Uterus (tissue), 3 donors: ENCODE measurements at regions not wholly inside any gene's neighbourhood (a gene's known extent, or its start where the extent isn't known, plus 50 kb on each side); places are given as distances from the start of the nearest gene placed in this dataset.
"Not testable (repeated sequence)": the region's sequence is repeated elsewhere in the genome, so short reads cannot be mapped to it uniquely, and the experiment has no call there.

ENCODE experiments used
- DNase-seq, 2 donors: peaks; one replicate each; pipeline ENCODE4 v3.0.0-alpha.2; 2019 to 2020
- H3K27ac ChIP-seq, 2 donors: fragments of 200-600 bp; sonication (generic); 1 replicate in 1 of 2; 2 replicates in 1 of 2; pipeline ENCODE4 v1.5.1; 2016 to 2018
- H3K27me3 ChIP-seq, 2 donors: fragments of 200-600 bp; sonication (generic); one replicate each; pipeline ENCODE4 v1.5.1; 2018 to 2019; ENCODE audit warnings: control low read depth in 1 of 2
- H3K36me3 ChIP-seq, 2 donors: fragments of 200-600 bp; sonication (generic); one replicate each; pipeline ENCODE4 v1.5.1; 2019; ENCODE audit warnings: control low read depth in 1 of 2
- H3K4me1 ChIP-seq, 2 donors: fragments of 200-600 bp; sonication (generic); one replicate each; pipeline ENCODE4 v1.5.1; 2018 to 2019; ENCODE audit warnings: control low read depth in 1 of 2
- H3K4me3 ChIP-seq, 2 donors: fragments of 200-600 bp; sonication (generic); 1 replicate in 1 of 2; 2 replicates in 1 of 2; pipeline ENCODE4 v1.5.1; 2018 to 2019; ENCODE audit warnings: mild to moderate bottlenecking in 1 of 2
- H3K9me3 ChIP-seq, 2 donors: fragments of 200-600 bp; sonication (generic); one replicate each; pipeline ENCODE4 v1.5.1; 2019; ENCODE audit warnings: control low read depth in 1 of 2
- POLR2A ChIP-seq, 2 donors: fragments of 450-650 bp; IDR thresholded peaks; one replicate each; pipeline ENCODE4 v1.6.1; 2016; ENCODE audit warnings: antibody characterized with exemption in 2 of 2, mild to moderate bottlenecking in 1 of 2, moderate library complexity in 1 of 2
- intact Hi-C: fragments of 100-400 bp; cut with DNase I; formaldehyde crosslinking; loops from one replicate; pipeline ENCODE4 v1.15.1; 2023; ENCODE audit warnings: low total_unique reads
- TF ChIP-seq, protein P1 (sequence below), 4 experiments: fragments of 200-600 bp in 2 of 4; fragments of 450-650 bp in 2 of 4; sonication (generic) in 2 of 4; IDR thresholded peaks; one replicate each; pipeline ENCODE4 v1.5.1; 2016 to 2019; ENCODE audit warnings: antibody characterized with exemption in 4 of 4, mild to moderate bottlenecking in 2 of 4, moderate library complexity in 1 of 4
- donor health status: DM: yes; HTN: yes; CAD: no.

DNA sequence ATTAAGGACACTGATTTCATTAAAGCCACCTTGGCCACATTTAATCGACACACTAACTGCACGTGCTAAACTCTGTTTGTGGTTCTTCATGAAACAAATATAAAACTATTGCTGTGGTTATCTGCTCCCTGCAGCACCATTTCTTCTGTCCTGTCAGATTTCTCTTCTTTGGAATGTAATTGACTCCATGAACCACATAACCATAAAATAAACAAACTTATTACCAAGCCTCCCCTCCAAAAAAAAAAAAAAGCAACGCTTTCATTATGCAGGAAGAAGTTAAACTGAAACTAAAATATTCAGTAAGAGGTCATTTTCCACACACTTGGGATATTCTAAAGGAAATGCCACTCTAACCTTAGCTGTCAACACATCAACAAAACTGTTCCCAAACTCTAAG, 319.1 kb upstream of the NT5E start:
- no peaks in the 10 kb centered on the region for H3K36me3 ChIP-seq
- H3K9me3 ChIP-seq = no peaks in the 10 kb centered on the region
- intact Hi-C loops = no loop called here
- H3K27ac ChIP-seq = no peak overlapping the region
- H3K4me3 ChIP-seq = no peak overlapping the region
- TF ChIP-seq, protein P1, sequence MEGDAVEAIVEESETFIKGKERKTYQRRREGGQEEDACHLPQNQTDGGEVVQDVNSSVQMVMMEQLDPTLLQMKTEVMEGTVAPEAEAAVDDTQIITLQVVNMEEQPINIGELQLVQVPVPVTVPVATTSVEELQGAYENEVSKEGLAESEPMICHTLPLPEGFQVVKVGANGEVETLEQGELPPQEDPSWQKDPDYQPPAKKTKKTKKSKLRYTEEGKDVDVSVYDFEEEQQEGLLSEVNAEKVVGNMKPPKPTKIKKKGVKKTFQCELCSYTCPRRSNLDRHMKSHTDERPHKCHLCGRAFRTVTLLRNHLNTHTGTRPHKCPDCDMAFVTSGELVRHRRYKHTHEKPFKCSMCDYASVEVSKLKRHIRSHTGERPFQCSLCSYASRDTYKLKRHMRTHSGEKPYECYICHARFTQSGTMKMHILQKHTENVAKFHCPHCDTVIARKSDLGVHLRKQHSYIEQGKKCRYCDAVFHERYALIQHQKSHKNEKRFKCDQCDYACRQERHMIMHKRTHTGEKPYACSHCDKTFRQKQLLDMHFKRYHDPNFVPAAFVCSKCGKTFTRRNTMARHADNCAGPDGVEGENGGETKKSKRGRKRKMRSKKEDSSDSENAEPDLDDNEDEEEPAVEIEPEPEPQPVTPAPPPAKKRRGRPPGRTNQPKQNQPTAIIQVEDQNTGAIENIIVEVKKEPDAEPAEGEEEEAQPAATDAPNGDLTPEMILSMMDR (IDR thresholded peaks at IDR 0.05) = no peak
- TF ChIP-seq POLR2A (IDR thresholded peaks at IDR 0.05) = no peak
- no peaks in the 10 kb centered on the region for H3K27me3 ChIP-seq
- DNase-seq = no peak
- H3K4me1 ChIP-seq = no peaks in the 10 kb centered on the region

DNA sequence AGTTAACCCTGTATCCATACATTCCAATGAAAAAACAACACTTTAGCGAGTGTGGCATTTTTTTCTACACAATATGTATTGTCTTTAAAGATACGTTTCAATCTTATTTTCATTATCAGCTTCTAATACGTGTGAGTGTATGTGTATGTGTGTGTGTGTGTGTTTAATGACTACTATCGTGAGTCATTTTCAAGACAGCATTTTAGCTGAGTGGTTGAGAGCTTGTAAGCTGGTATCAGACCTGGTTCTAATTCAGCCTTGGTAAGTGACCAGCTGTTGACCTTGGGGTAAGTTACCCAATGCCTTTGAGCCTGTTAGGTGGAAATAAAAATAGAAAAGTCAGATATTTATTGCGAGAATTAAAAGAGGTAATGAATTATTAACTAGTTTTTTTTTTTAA, 320.0 kb upstream of the NT5E start:
- Histone ChIP-seq H3K36me3 (no peaks in the 10 kb centered on the region), H3K4me1 (no peaks in the 10 kb centered on the region), H3K27ac (no peak overlapping the region), H3K9me3 (no peaks in the 10 kb centered on the region), H3K27me3 (no peaks in the 10 kb centered on the region), H3K4me3 (no peak overlapping the region)
- TF ChIP-seq, protein P1 (IDR thresholded peaks at IDR 0.05) = no peak
- TF ChIP-seq POLR2A (IDR thresholded peaks at IDR 0.05) = no peak
- intact Hi-C loops = no loop called here
- no peak for DNase-seq

DNA sequence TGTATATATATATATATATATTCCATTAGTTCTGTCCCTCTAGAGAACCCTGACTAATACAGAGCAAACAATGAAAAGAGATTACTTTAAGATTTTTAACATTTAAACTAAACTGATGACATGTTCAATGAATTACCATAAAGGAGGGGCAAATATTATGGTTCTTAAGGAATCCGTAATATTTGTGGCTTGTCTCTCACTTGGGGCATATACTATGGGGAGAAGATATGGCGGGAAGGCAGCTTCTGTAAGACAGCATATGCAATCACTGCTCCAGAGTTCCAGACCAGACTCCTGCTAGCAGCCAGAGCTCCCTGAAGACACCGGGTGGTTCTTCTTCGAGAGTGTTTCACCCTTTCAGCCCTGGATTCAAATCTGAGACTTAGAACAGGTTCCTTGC, 321.1 kb upstream of the NT5E start:
- Histone ChIP-seq H3K27ac (no peak overlapping the region), H3K27me3 (no peaks in the 10 kb centered on the region), H3K36me3 (no peaks in the 10 kb centered on the region), H3K4me1 (no peaks in the 10 kb centered on the region), H3K4me3 (no peak overlapping the region), H3K9me3 (no peaks in the 10 kb centered on the region)
- DNase-seq = no peak
- intact Hi-C loops = no loop called here
- TF ChIP-seq POLR2A (IDR thresholded peaks at IDR 0.05) = no peak

DNA sequence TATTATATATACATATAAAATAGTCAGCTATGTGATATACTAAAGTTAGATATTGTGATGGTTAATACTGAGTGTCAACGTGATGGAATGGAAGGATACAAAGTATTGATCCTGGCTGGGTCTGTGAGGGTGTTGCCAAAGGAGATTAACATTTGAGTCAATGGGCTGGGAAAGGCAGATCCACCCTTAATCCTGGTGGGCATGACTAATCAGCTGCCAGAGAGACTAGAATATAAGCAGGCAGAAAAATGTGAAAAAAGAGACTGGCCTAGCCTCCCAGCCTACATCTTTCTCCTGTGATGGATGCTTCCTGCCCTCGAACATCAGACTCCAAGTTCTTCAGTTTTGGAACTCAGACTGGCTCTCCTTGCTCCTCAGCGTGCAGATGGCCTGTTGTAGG, 321.6 kb upstream of the NT5E start:
- H3K4me1 ChIP-seq, intact Hi-C loops, H3K27ac ChIP-seq, H3K36me3 ChIP-seq, H3K27me3 ChIP-seq, DNase-seq, H3K4me3 ChIP-seq, H3K9me3 ChIP-seq: not testable (repeated sequence)

DNA sequence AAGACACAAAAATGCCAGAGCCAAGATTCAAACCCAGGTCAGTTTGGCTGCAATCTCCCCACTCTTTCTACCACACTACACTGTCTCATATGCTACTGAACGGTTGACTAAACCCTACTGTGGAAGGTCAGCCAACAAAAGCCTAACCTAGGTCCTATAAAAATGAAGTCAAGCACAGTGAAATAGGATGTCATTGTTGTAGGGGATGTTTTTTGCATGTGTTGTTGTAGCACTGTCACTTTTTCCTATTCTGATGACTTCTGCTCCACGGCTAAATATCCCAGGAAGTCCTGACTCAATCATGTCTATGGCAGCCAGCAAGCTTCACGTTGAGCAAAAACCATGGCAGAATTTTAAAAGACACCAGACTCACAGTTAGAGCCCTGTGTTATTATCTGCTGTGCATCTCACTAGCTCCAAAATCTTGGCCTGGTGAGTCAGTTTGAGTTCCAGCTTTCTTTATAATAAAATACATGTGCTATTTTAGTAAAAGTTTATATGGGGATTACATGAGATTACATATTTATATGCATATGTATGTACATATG, 322.1 kb upstream of the NT5E start:
- Histone ChIP-seq H3K4me1 (no peaks in the 10 kb centered on the region), H3K36me3 (no peaks in the 10 kb centered on the region), H3K27ac (no peak overlapping the region), H3K27me3 (no peaks in the 10 kb centered on the region), H3K9me3 (no peaks in the 10 kb centered on the region), H3K4me3 (no peak overlapping the region)
- no peak for DNase-seq
- no peak for TF ChIP-seq POLR2A (IDR thresholded peaks at IDR 0.05)
- TF ChIP-seq, protein P1 (IDR thresholded peaks at IDR 0.05) = no peak
- intact Hi-C loops = no loop called here

DNA sequence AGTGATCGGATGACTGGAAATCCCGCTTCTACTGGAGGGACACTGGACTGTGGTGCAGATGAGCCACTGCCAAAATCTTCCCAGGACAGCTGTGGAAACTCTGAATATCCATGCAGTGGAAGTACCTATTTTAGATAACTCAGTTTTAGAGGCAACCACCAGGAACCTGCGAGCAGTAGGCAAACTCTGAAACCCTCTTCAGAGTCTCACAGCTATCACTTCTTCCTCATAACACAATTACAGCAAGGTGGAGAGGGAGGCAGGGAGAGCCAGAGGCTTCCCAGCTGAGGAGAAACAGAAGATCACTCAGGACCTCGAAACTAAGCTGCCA, 322.8 kb upstream of the NT5E start:
- DNase-seq = no peak
- TF ChIP-seq POLR2A (IDR thresholded peaks at IDR 0.05) = no peak
- TF ChIP-seq, protein P1 (IDR thresholded peaks at IDR 0.05) = no peak
- Histone ChIP-seq H3K27me3 (no peaks in the 10 kb centered on the region), H3K27ac (no peak overlapping the region), H3K36me3 (no peaks in the 10 kb centered on the region), H3K4me3 (no peak overlapping the region), H3K9me3 (no peaks in the 10 kb centered on the region), H3K4me1 (no peaks in the 10 kb centered on the region)
- intact Hi-C loops = no loop called here
